ENCODE measurements at regions not wholly inside any gene's neighbourhood (a gene's known extent, or its start where the extent isn't known, plus 50 kb on each side); places are given as distances from the start of the nearest gene placed in this dataset.

- TF ChIP-seq YY1 (IDR thresholded peaks at IDR 0.05; ENCODE audit: insufficient read depth, insufficient read length): no peak
- TF ChIP-seq ZNF274 (IDR thresholded peaks at IDR 0.05; ENCODE audit: low read depth, low read length): no peak
- TF ChIP-seq SUZ12 (IDR thresholded peaks at IDR 0.05; ENCODE audit: extremely low read depth, insufficient read depth, insufficient read length): no peak
Observed at GRCh38 chr5:62211405-62211804, 94.6 kb upstream of the KIF2A start.

Measured in NT2/D1 (cell line).